Activated CD8-positive, alpha-beta memory T cell treated with anti-CD3 and anti-CD28 coated beads, Interleukin-2, amount 10 ng/mL, durations not matched to agents 7 days and 5 days (primary cell): ENCODE measurements at regions not wholly inside any gene's neighbourhood (a gene's known extent, or its start where the extent isn't known, plus 50 kb on each side); places are given as distances from the start of the nearest gene placed in this dataset.

Experiments
- ATAC-seq: fragments of 150-1000 bp; cut with Tn5 transposase; one replicate; pipeline ENCODE4 v1.10.0; 2021; ENCODE audit warnings: moderate library complexity
- CTCF ChIA-PET: fragments of 350-600 bp; sonication (Branson Sonifier 250); formaldehyde crosslinking; loops from one replicate; lab custom pipeline; 2021; ENCODE audit warnings: antibody characterized with exemption; lab: Charles Lee
- DNase-seq: peaks from one replicate; pipeline ENCODE4 v3.0.0-alpha.2; 2020
- H3K27ac Mint-ChIP-seq: one replicate; pipeline ENCODE4 v1.8.0; 2021; ENCODE audit warnings: mild to moderate bottlenecking, mixed read lengths
- H3K27me3 Mint-ChIP-seq: one replicate; pipeline ENCODE4 v1.8.0; 2021; ENCODE audit warnings: mixed read lengths
- H3K36me3 Mint-ChIP-seq: one replicate; pipeline ENCODE4 v1.8.0; 2021; ENCODE audit warnings: mild to moderate bottlenecking, mixed read lengths
- H3K4me1 Mint-ChIP-seq: one replicate; pipeline ENCODE4 v1.8.0; 2021; ENCODE audit warnings: mixed read lengths
- H3K4me3 Mint-ChIP-seq: one replicate; pipeline ENCODE4 v1.8.0; 2021; ENCODE audit warnings: mild to moderate bottlenecking, moderate library complexity, mixed read lengths
- H3K9me3 Mint-ChIP-seq: one replicate; pipeline ENCODE4 v1.8.0; 2022; ENCODE audit warnings: low read depth, mixed read lengths

GRCh38 chr5:171578829-171579491 lies 159.5 kb downstream of the FGF18 start:
- H3K27ac Mint-ChIP-seq = no peak overlapping the region
- no peaks in the 10 kb centered on the region for H3K4me1 Mint-ChIP-seq
- no peak for DNase-seq
- H3K4me3 Mint-ChIP-seq = no peak overlapping the region
- no peaks in the 10 kb centered on the region for H3K36me3 Mint-ChIP-seq
- no peaks in the 10 kb centered on the region for H3K27me3 Mint-ChIP-seq
- CTCF ChIA-PET = no interaction called here
- no peaks in the 10 kb centered on the region for H3K9me3 Mint-ChIP-seq
- no peak for ATAC-seq

GRCh38 chr5:171579976-171580411 lies 160.5 kb downstream of the FGF18 start:
- H3K27me3 Mint-ChIP-seq = peaks cover 6% of the 10 kb centered on the region
- no peaks in the 10 kb centered on the region for H3K36me3 Mint-ChIP-seq
- DNase-seq (no peak), ATAC-seq (no peak)
- no peaks in the 10 kb centered on the region for H3K9me3 Mint-ChIP-seq
- no peak overlapping the region for H3K27ac Mint-ChIP-seq
- no peak overlapping the region for H3K4me3 Mint-ChIP-seq
- no peaks in the 10 kb centered on the region for H3K4me1 Mint-ChIP-seq
- CTCF ChIA-PET = no interaction called here

GRCh38 chr5:171580502-171581265 lies 161.2 kb downstream of the FGF18 start:
- no peaks in the 10 kb centered on the region for H3K36me3 Mint-ChIP-seq
- H3K4me1 Mint-ChIP-seq = no peaks in the 10 kb centered on the region
- CTCF ChIA-PET = no interaction called here

GRCh38 chr5:171581781-171582180 lies 162.3 kb downstream of the FGF18 start:
- ATAC-seq = no peak
- no peaks in the 10 kb centered on the region for H3K4me1 Mint-ChIP-seq

More at GRCh38 chr5:171580502-171581265, 161.2 kb downstream of the FGF18 start:
- ATAC-seq = no peak
- DNase-seq = no peak
- H3K4me3 Mint-ChIP-seq = no peak overlapping the region
- H3K27ac Mint-ChIP-seq = no peak overlapping the region
- peaks cover 6% of the 10 kb centered on the region for H3K27me3 Mint-ChIP-seq
- no peaks in the 10 kb centered on the region for H3K9me3 Mint-ChIP-seq

GRCh38 chr5:171582849-171583248 lies 163.4 kb downstream of the FGF18 start:
- Mint-ChIP-seq H3K27me3 (peaks cover 6% of the 10 kb centered on the region), H3K4me1 (no peaks in the 10 kb centered on the region), H3K36me3 (no peaks in the 10 kb centered on the region), H3K27ac (no peak overlapping the region), H3K4me3 (no peak overlapping the region), H3K9me3 (no peaks in the 10 kb centered on the region)
- CTCF ChIA-PET = no interaction called here
- DNase-seq (no peak), ATAC-seq (no peak)

More at GRCh38 chr5:171581781-171582180, 162.3 kb downstream of the FGF18 start:
- no peaks in the 10 kb centered on the region for H3K36me3 Mint-ChIP-seq
- H3K9me3 Mint-ChIP-seq = no peaks in the 10 kb centered on the region
- no peak overlapping the region for H3K27ac Mint-ChIP-seq
- CTCF ChIA-PET = no interaction called here
- H3K27me3 Mint-ChIP-seq = peaks cover 6% of the 10 kb centered on the region
- DNase-seq = no peak
- no peak overlapping the region for H3K4me3 Mint-ChIP-seq

GRCh38 chr5:171585981-171586380 lies 166.5 kb downstream of the FGF18 start:
- no peak for ATAC-seq
- H3K27me3 Mint-ChIP-seq = peaks cover 6% of the 10 kb centered on the region
- DNase-seq = no peak
- no peaks in the 10 kb centered on the region for H3K4me1 Mint-ChIP-seq
- no peaks in the 10 kb centered on the region for H3K9me3 Mint-ChIP-seq
- no peak overlapping the region for H3K27ac Mint-ChIP-seq
- no peaks in the 10 kb centered on the region for H3K36me3 Mint-ChIP-seq
- no peak overlapping the region for H3K4me3 Mint-ChIP-seq
- CTCF ChIA-PET = no interaction called here

- H3K9me3 Mint-ChIP-seq = no peaks in the 10 kb centered on the region
- no peak overlapping the region for H3K27ac Mint-ChIP-seq
Measured at GRCh38 chr5:171586436-171586835, 167.0 kb downstream of the FGF18 start.

GRCh38 chr5:171588046-171588445 lies 168.6 kb downstream of the FGF18 start:
- Mint-ChIP-seq H3K4me3 (no peak overlapping the region), H3K27ac (no peak overlapping the region), H3K36me3 (no peaks in the 10 kb centered on the region), H3K9me3 (no peaks in the 10 kb centered on the region), H3K4me1 (no peaks in the 10 kb centered on the region), H3K27me3 (peaks cover 6% of the 10 kb centered on the region)
- DNase-seq = no peak
- CTCF ChIA-PET = no interaction called here
- ATAC-seq = no peak

More at GRCh38 chr5:171586436-171586835, 167.0 kb downstream of the FGF18 start:
- no peak overlapping the region for H3K4me3 Mint-ChIP-seq
- peaks cover 6% of the 10 kb centered on the region for H3K27me3 Mint-ChIP-seq
- no peaks in the 10 kb centered on the region for H3K36me3 Mint-ChIP-seq
- H3K4me1 Mint-ChIP-seq = no peaks in the 10 kb centered on the region
- ATAC-seq (no peak), DNase-seq (no peak)
- CTCF ChIA-PET = no interaction called here

GRCh38 chr5:171588790-171589189 lies 169.3 kb downstream of the FGF18 start:
- H3K4me1 Mint-ChIP-seq = no peaks in the 10 kb centered on the region
- CTCF ChIA-PET = no interaction called here
- no peaks in the 10 kb centered on the region for H3K36me3 Mint-ChIP-seq
- H3K27me3 Mint-ChIP-seq = peaks cover 6% of the 10 kb centered on the region
- H3K4me3 Mint-ChIP-seq = no peak overlapping the region
- DNase-seq (no peak), ATAC-seq (no peak)
- no peak overlapping the region for H3K27ac Mint-ChIP-seq
- no peaks in the 10 kb centered on the region for H3K9me3 Mint-ChIP-seq

- CTCF ChIA-PET = no interaction called here
- H3K27ac Mint-ChIP-seq = no peak overlapping the region
- ATAC-seq (no peak), DNase-seq (no peak)
- no peak overlapping the region for H3K4me3 Mint-ChIP-seq
- no peaks in the 10 kb centered on the region for H3K9me3 Mint-ChIP-seq
- H3K4me1 Mint-ChIP-seq = no peaks in the 10 kb centered on the region
- peaks cover 3% of the 10 kb centered on the region for H3K27me3 Mint-ChIP-seq
- no peaks in the 10 kb centered on the region for H3K36me3 Mint-ChIP-seq
Measured at GRCh38 chr5:171589461-171589860, 170.0 kb downstream of the FGF18 start.

GRCh38 chr5:171592076-171592475 lies 172.6 kb downstream of the FGF18 start:
- Mint-ChIP-seq H3K9me3 (no peaks in the 10 kb centered on the region), H3K27ac (no peak overlapping the region)
- CTCF ChIA-PET = interaction anchor here (0.9 kb wide), 1 partner anchor 14 kb away, joined by 3 read pairs; no protein-coding TSS in a partner anchor

GRCh38 chr5:171592736-171593135 lies 173.3 kb downstream of the FGF18 start:
- no peak overlapping the region for H3K4me3 Mint-ChIP-seq
- ATAC-seq (no peak), DNase-seq (no peak)
- no peaks in the 10 kb centered on the region for H3K36me3 Mint-ChIP-seq
- no peak overlapping the region for H3K27ac Mint-ChIP-seq
- no peaks in the 10 kb centered on the region for H3K4me1 Mint-ChIP-seq
- CTCF ChIA-PET = no interaction called here
- H3K27me3 Mint-ChIP-seq = no peaks in the 10 kb centered on the region
- no peaks in the 10 kb centered on the region for H3K9me3 Mint-ChIP-seq

More at GRCh38 chr5:171592076-171592475, 172.6 kb downstream of the FGF18 start:
- no peak for DNase-seq
- Mint-ChIP-seq H3K4me1 (no peaks in the 10 kb centered on the region), H3K36me3 (no peaks in the 10 kb centered on the region), H3K27me3 (no peaks in the 10 kb centered on the region), H3K4me3 (no peak overlapping the region)
- ATAC-seq = no peak

- DNase-seq (no peak), ATAC-seq (no peak)
- H3K4me1 Mint-ChIP-seq = no peaks in the 10 kb centered on the region
- H3K9me3 Mint-ChIP-seq = no peaks in the 10 kb centered on the region
- no peak overlapping the region for H3K27ac Mint-ChIP-seq
- no peaks in the 10 kb centered on the region for H3K36me3 Mint-ChIP-seq
- H3K27me3 Mint-ChIP-seq = no peaks in the 10 kb centered on the region
- CTCF ChIA-PET = no interaction called here
- H3K4me3 Mint-ChIP-seq = no peak overlapping the region
Measured at GRCh38 chr5:171593401-171593800, 174.0 kb downstream of the FGF18 start.

GRCh38 chr5:171593976-171594375 lies 174.5 kb downstream of the FGF18 start:
- CTCF ChIA-PET = no interaction called here
- Mint-ChIP-seq H3K4me1 (no peaks in the 10 kb centered on the region), H3K27me3 (no peaks in the 10 kb centered on the region), H3K9me3 (no peaks in the 10 kb centered on the region), H3K27ac (no peak overlapping the region), H3K36me3 (no peaks in the 10 kb centered on the region), H3K4me3 (no peak overlapping the region)
- no peak for DNase-seq
- no peak for ATAC-seq
